GM21447 (cell line): ENCODE measurements at regions not wholly inside any gene's neighbourhood (a gene's known extent, or its start where the extent isn't known, plus 50 kb on each side); places are given as distances from the start of the nearest gene placed in this dataset.

Experiments used
- ATAC-seq: cut with Tn5 transposase; IDR thresholded peaks from one replicate; pipeline ENCODE4 v1.9.1; 2021; ENCODE audit not compliant: unreplicated experiment

DNA sequence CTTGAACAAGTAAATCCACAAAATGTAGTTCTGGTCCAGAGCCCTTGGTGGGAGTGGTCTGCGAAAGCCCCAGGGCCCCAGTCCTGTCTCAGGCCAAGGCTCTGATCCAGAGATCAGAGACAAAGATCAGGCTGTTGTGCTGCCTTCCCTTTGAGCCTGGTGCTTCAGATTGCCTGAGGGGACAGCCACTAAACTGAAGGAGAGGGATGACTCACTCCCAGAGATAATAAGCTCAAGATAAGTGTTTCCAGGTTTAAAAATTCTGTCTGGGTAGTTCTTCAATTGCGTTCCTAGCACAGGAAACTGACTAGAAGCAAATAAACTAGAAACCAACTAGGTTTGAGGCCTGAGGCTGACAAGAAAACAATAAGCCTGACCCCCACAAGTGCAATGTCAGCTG, 190.2 kb downstream of the RAMP3 start:
- ATAC-seq = no peak

GRCh38 chr7:45349090-45349489, 191.5 kb downstream of the RAMP3 start:
- no peak for ATAC-seq

DNA sequence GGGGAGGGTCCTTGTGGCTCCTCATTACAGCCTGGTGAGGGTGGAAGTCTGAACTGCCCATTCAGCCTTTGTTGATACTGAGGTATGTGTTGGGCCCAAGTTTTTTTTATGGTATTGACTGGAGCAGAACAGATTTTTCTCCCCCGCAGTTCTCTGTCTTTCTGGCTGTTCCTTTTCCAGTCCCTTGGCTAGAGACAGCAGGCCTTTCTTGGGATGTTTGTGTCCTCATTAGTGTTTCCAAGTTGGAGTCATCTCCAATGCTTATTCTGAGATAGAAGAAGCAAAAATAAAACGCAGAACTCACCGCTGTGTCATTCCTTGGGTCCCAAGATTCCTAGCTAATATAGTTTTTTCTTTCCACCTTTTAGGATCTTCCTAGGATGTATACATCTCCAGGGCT, 193.3 kb downstream of the RAMP3 start:
- ATAC-seq = no peak

- ATAC-seq = no peak
Measured at GRCh38 chr7:45358287-45358686, 200.7 kb downstream of the RAMP3 start.

- ATAC-seq = no peak
Measured at GRCh38 chr7:45359250-45359649, 201.7 kb downstream of the RAMP3 start.

GRCh38 chr7:45359776-45360175, 202.2 kb downstream of the RAMP3 start:
- ATAC-seq = no peak

DNA sequence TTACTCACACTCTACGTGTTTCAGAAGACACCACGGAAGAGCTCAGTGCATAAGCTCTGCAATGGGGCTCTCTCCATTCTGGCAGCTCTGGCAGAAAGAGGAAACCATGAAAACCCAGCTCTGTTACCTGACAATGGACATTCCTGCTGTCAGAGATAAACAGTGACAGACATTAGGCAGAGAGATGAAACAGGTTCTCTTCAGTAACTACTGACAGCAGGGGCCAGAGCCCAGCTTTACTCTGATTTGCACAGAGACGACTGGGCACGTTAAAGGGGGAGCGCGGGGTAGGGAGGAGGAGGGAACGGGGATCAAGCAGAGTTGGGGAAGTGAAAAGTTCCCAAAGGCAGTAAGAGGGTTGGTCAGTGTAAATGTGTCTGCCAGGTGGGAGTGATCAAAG, 206.1 kb downstream of the RAMP3 start:
- no peak for ATAC-seq

DNA sequence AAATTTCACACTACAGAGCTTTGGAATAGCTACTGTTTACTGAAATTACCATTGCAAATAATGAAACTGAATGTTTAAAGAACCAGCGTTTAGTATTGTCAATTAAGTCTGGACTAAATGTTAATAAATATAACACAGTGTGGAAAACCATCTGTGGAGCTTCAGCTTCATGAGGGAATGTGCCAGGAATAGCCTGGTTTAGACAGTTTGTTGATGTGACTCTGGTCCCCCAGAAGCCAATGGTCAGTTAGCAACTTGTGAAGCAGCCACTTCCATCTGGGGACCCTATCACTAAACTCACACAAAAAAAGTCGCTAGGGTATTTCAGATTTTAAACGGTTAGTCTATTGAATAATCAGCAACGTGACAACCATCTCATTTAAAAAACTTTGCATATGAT, 207.8 kb downstream of the RAMP3 start:
- no peak for ATAC-seq

GRCh38 chr7:45366475-45366874, 207.7 kb upstream of the ADCY1 start:
- no peak for ATAC-seq

- no peak for ATAC-seq
Measured at GRCh38 chr7:45367026-45367425, 207.1 kb upstream of the ADCY1 start.

- ATAC-seq = no peak
Measured at GRCh38 chr7:45368129-45368807, 205.9 kb upstream of the ADCY1 start.

DNA sequence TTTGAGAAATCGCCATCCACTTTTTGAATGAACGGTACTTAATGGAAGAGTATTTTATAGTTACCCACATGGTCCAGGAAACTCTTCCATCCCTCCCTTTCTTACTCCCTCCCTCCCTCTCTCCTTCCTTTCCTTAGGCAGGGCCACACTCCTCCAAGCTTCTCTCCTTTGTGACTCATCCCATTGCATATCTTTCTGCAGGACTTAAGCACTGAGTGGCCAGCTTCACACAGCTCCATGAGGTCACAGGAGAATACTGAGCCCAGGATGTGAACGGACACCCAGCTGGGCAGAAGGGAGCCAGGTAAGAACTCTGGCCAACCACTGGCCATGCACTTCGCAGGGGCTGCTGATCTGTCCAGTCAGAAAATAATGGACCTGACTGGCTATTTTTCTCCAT, 189.7 kb upstream of the ADCY1 start:
- ATAC-seq = no peak

DNA sequence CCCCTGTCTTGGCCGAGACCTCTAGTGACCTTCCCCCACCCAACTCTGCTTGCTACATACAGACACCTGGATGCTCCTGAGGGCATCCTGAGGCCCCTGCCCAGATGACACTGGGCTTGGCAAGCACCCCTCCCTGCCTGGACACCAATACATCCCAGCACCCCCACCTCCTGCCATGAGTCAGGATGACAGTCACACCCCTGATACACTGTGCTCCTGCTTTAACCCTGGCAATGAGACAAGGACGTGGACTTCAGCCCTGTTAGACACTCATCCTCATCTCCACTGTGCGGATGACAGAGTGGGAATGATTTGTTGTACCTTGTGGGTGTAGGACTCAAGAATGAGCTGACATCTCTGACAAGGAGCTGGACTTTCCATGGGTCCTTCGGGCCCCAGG, 186.3 kb upstream of the ADCY1 start:
- ATAC-seq = no peak

- ATAC-seq = no peak
Measured at GRCh38 chr7:45389073-45389872, 184.9 kb upstream of the ADCY1 start.

GRCh38 chr7:45390180-45390579, 184.0 kb upstream of the ADCY1 start:
- ATAC-seq = no peak

GRCh38 chr7:45390731-45391130, 183.4 kb upstream of the ADCY1 start:
- no peak for ATAC-seq

- ATAC-seq = no peak
Measured at GRCh38 chr7:45391618-45392451, 182.3 kb upstream of the ADCY1 start.

- no peak for ATAC-seq
Measured at GRCh38 chr7:45394117-45394708, 180.0 kb upstream of the ADCY1 start.

DNA sequence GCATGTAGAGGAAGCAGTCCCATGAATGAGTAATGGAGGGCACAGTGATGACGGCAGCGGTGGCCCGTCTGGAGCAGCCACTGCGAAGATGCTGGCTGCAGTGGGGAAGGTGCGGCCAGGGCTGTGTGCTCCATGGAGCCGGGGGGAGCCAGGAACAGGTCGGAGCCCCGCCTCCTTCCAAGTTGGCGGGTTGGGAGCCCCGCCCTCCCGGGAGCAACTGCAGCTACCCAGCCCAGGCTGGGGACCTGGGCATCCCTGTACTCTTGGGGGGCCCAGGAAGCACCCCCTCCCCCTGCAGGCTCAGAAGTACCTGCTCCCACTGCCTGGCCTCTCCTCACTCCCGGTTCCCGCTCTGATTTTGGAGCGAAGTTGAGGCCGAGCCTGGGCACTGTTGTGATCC, 175.1 kb upstream of the ADCY1 start:
- ATAC-seq = no peak

- ATAC-seq = no peak
Measured at GRCh38 chr7:45400680-45401079, 173.5 kb upstream of the ADCY1 start.

- ATAC-seq = no peak
Measured at GRCh38 chr7:45401155-45401554, 173.0 kb upstream of the ADCY1 start.
